GM19025 (cell line): ENCODE measurements at regions not wholly inside any gene's neighbourhood (a gene's known extent, or its start where the extent isn't known, plus 50 kb on each side); places are given as distances from the start of the nearest gene placed in this dataset.
"Not testable (repeated sequence)": the region's sequence is repeated elsewhere in the genome, so short reads cannot be mapped to it uniquely, and the experiment has no call there.

Experiments used
- ATAC-seq: cut with Tn5 transposase; IDR thresholded peaks from one replicate; pipeline ENCODE4 v1.9.1; 2021; ENCODE audit warnings: mild to moderate bottlenecking, low read depth, moderate library complexity; ENCODE audit not compliant: unreplicated experiment

- no peak for ATAC-seq
These were observed 50.8 kb upstream of the PRSS1 start for GRCh38 chr7:142698429-142698828.

DNA sequence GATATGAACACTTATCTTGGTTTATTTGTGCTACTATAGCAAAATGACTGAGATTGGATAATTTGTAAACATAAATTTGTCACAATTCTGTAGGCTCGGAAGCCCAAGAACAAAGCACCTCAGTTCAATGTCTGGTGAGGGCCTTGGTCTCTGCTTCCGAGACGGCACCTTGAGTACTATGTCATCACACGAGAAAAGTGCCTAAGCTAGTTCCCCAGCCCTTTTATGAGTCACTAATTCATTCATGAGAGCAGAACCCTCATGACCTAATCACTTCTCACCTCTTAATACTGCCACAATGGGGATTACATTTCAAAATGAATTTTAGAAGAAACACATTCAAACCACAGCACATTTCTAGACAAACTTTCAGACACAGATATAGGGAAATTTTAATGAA is 52.0 kb upstream of the PRSS1 start:
- no peak for ATAC-seq

- no peak for ATAC-seq
These were observed 52.7 kb upstream of the PRSS1 start for GRCh38 chr7:142696456-142697179.

GRCh38 chr7:142693911-142694310 is 55.4 kb upstream of the PRSS1 start:
- no peak for ATAC-seq

DNA sequence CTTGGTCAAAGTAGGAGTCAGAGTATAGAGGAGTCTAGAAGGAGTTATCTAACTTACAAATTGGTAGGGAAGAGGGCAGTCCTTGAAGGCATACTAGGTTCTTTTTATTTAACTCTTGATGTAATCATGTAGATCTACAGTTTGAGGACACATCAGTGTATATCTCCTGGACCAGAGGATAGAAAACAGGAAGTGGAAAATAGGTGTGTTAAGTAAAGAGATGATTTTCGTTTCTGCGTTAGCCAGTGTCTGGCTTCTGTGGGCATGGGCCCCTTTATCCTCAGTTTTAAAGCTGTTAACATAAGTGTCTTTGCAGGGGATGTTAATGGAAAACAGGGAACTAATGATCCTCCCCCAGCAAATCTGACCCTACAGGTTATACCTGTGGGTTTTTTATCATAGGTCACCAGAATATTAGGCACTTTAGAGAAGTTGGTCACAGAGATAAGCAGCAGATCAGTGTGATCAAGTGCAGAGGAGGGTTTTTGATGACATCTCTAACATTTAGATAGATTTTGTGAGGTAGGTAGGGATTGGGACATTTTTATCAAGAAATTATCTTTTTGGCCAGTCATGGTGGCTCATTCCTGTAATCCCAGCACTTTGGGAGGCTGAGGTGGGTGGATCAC is 58.6 kb upstream of the PRSS1 start:
- ATAC-seq = no peak

DNA sequence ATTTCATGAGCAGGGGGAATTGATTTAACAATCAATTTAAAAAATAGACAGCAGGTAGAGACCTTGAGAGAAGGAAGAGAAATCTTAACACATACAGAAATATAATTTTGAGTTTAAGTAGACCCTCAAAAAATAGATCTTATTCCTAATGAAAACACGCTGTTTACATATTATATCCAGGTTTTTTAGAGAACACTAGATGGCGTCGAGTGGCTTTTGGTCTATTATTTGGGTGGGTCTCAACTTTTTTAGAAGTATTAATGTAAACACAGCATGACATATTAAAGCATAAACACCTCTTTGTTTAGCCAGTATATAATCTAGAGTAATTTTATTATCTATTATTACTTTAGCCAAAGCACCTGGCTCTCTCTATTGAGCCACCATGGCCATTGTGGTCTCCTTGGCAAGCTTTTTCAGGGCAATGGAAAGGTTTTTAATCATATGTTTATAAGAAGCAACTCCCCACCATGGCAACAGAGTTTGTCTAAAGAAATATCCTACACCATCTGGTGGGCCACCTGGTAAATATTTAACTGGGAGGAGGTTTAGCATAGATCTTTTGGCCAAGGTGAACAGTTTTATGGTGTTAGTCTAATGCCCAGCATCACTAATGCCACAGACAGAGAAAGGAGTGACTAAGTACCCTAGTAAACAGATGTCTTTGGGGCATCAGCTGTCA is 59.7 kb upstream of the PRSS1 start:
- ATAC-seq = no peak

DNA sequence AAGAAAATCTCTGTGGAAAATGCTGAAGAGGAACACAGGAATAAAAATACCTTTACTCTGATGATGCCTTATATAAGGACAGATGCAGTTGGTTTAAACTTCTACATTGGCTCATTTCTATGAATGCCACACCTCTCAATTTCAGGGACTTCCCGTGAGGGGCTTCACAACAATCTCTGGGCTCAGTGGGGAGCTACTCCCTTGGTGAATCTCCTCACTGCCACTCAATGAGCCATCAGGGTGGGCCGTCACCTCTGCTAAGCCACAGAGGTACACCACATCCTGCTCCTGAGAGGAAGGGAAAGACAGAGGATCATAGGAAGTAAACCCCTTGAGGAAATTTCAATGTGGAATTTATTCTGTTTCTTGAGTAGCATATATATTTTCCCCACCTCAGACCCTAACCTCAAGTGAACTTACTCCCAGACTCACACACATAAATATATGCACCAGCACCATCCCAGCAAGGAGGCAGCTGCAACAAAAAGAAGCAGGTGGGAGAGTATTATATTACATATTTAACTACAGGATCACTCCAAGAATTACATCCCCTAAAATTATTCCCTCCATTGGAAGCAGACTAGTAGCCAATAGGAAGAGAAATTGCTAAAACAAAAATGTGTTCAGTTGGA is 63.3 kb upstream of the PRSS1 start:
- ATAC-seq = no peak

GRCh38 chr7:142681314-142682092 is 67.8 kb upstream of the PRSS1 start:
- ATAC-seq = no peak

DNA sequence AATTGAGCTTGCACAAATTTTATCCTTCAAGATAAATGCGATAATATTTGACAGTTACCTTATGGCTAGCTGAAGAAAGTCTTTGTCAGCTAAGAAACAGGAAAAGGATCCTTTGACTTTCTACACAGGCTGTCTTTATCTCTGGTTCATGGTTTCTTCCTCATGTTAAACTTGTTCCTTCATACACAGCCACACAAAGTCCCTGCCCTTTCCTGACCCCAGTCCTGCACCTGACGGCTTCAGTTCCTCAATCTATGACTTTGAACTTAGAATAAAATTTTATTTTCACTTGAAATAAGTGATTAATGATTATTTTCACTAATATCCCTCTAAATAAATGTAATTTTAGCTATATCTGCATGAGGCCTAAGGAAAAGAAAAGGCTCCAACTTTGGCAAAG is 77.8 kb upstream of the PRSS1 start:
- ATAC-seq = no peak

DNA sequence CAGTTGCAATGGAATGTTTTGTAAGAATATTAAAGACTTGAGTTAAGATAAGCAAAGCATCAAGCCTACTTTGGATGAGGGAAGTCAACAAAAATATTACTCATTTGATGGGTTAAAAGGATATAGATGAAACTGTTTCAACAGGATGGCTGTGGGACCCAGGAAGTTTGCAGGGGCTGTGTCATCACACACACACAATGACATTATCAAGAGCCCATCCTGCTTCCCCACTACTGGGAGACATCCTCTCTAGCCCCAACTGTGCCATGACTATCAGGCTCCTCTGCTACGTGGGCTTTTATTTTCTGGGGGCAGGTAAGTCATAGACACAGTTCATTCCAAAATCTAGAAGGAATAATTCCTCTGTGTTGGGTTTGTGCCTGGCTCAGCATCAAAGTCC is 78.8 kb upstream of the PRSS1 start:
- no peak for ATAC-seq

DNA sequence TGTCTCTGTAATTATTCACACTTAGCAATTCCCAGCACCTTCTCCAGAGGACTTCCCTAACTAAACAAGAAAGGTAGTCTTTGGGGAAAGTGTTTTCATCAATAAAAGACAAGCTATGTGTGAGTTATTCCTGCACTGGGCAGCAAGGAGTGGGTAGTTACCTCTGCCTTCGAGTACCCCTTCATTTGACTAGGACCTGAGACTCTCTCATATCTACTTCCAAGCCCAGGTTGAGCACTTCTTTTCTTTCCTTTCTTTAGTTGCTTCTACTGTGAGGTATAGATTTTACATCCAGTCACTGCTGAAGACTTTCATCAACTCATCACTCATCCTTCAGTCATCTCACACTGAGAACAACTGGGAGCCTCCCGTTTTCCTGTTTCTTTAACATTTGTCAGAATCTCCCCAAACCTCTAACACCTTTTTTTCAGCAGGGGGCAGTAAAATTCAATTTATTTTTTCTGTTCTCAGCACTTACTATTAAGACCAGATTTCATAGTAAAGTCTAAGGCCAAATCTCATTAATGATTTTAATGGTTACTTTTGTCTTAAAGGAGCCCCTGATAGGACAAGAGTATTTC is 80.1 kb upstream of the PRSS1 start:
- ATAC-seq = no peak

- ATAC-seq = no peak
These were observed 80.8 kb upstream of the PRSS1 start for GRCh38 chr7:142668495-142668894.

GRCh38 chr7:142657376-142657775 is 91.9 kb upstream of the PRSS1 start:
- ATAC-seq = no peak

DNA sequence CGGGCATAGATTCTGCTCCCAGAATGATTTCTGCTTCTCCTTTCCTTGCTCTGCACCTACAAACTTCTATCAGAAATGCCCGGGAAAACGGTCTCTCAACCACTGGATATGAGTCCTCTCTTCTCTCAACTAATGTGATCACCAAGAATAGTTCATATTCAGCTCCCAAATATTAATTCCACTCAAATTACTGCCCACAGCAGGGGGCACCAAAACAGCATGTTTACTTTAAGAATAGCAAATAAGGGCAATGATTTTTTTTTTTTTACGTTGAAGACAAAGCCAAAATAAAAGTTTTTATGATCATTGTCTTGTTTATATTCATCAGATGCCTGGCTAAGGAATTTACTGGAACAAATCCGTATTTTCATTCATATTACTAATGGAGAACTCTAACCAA is 94.9 kb upstream of the PRSS1 start:
- no peak for ATAC-seq

DNA sequence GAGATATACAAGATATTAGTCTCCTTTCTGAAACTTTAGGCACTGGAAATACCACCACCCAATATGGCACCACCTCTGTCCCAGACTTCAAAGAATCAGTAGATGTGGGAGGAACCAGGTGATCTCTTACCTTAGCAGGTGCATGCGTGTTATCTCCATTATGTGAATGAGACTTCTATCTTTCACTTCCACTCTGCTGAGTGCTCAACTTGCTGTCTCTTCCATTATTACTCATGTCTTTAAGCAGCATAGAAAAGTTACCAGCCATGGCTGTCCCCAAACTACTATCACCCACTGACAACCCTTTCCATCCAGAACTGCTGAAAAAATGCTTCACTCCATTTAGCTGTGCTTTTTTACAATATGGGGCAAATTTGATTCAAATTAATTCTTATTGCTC is 101.5 kb upstream of the PRSS1 start:
- no peak for ATAC-seq

- no peak for ATAC-seq
These were observed 102.7 kb upstream of the PRSS1 start for GRCh38 chr7:142646386-142647140.

GRCh38 chr7:142645777-142646176 is 103.5 kb upstream of the PRSS1 start:
- no peak for ATAC-seq

DNA sequence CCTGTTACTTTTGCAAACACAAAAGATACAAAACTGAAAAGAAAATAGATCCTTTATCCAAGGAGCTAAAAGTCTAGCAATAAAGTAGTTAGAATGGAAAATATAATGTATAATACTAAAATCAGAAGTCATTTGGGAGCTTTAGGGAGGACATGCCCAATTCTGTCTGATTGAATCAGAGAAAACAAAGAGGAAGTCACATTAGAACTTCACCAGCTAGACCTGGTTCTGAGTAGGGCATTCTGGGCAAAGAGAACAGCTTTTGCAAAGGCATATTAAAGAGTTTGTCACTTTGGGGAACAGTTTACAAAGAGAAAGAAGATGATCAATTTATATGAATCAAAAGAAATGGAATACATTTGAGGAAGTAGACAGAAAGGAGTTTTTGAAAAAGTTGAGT is 107.0 kb upstream of the PRSS1 start:
- ATAC-seq = no peak

DNA sequence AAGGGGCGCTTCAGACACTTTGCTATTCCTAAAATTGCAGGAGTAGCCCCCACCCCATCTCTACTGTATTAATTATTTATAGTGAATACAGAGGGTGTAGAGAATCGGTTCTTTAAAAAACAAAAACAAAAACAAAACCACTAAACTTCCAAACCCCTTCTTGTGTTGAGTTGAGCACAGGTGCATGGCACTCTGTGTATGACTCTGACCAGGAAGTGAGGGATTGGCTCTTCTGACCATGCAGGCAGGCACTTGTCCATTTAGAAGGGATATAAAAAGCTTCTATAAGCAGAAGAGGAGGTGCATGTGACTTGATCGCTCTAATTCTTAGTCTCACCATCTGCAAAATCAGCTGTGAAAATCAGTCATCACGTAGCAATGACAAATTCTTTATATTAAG is 108.0 kb upstream of the PRSS1 start:
- ATAC-seq = not testable (repeated sequence)

DNA sequence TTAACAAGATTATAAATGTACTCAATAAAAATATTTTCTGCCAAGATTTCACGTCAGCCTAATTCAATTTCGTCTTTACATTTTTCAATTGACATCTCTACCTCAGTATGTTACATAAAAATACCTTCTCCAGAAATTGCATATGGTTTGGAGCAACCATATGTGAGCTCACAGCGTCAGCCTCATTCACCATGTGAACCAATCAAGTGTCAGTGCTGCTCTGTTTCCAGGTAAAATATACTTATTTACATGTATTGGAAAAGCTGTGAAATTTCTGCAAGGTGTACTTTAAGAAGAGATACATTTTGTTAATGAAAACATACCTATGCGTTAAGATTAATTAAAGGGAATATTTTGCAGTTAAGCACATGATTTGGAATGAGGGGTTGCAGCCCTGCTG is 110.7 kb upstream of the PRSS1 start:
- ATAC-seq = no peak
